Mesothelial cell of epicardium (in vitro differentiated cells): ENCODE measurements at regions not wholly inside any gene's neighbourhood (a gene's known extent, or its start where the extent isn't known, plus 50 kb on each side); places are given as distances from the start of the nearest gene placed in this dataset.

Experiments
- DNase-seq, 2 experiments: peaks; one replicate each; pipeline ENCODE4 v3.0.0; 2021; ENCODE audit warnings: low spot score in 2 of 2; ENCODE audit not compliant: unreplicated experiment in 2 of 2
- H3K27ac Mint-ChIP-seq: 2 replicates; pipeline ENCODE4 v1.8.0; 2021; ENCODE audit warnings: mixed read lengths
- H3K27me3 Mint-ChIP-seq: 2 replicates; pipeline ENCODE4 v1.8.0; 2021; ENCODE audit warnings: low read depth, mixed read lengths
- H3K36me3 Mint-ChIP-seq: 2 replicates; pipeline ENCODE4 v1.8.0; 2021; ENCODE audit warnings: mixed read lengths
- H3K4me1 Mint-ChIP-seq: 2 replicates; pipeline ENCODE4 v1.8.0; 2021; ENCODE audit warnings: mixed read lengths
- H3K4me3 Mint-ChIP-seq: 2 replicates; pipeline ENCODE4 v1.8.0; 2021; ENCODE audit warnings: mild to moderate bottlenecking, moderate library complexity, mixed read lengths
- H3K9me3 Mint-ChIP-seq: 2 replicates; pipeline ENCODE4 v1.8.0; 2021; ENCODE audit warnings: mixed read lengths
- CTCF ChIP-seq: fragments of 200-600 bp; sonication (generic); IDR thresholded peaks from one replicate; pipeline ENCODE4 v1.5.0; 2021; ENCODE audit warnings: antibody characterized with exemption; ENCODE audit not compliant: unreplicated experiment

GRCh38 chr4:24322511-24322910 is 261.8 kb downstream of the DHX15 start:
- Mint-ChIP-seq H3K27me3 (peaks cover 42% of the 10 kb centered on the region), H3K9me3 (no peaks in the 10 kb centered on the region), H3K36me3 (no peaks in the 10 kb centered on the region), H3K27ac (no peak overlapping the region), H3K4me1 (peaks cover 4% of the 10 kb centered on the region), H3K4me3 (no peak overlapping the region)
- TF ChIP-seq CTCF, result no peak
- no peak for DNase-seq

- no peak overlapping the region for H3K4me3 Mint-ChIP-seq
- H3K27ac Mint-ChIP-seq, result no peak overlapping the region
- H3K27me3 Mint-ChIP-seq, result peaks cover 42% of the 10 kb centered on the region
Measured at GRCh38 chr4:24321616-24322015, 262.7 kb downstream of the DHX15 start.

GRCh38 chr4:24321131-24321530 is 263.2 kb downstream of the DHX15 start:
- no peak for TF ChIP-seq CTCF
- Mint-ChIP-seq H3K27ac (no peak overlapping the region), H3K4me3 (no peak overlapping the region), H3K9me3 (no peaks in the 10 kb centered on the region), H3K27me3 (peaks cover 42% of the 10 kb centered on the region), H3K4me1 (peaks cover 4% of the 10 kb centered on the region), H3K36me3 (no peaks in the 10 kb centered on the region)
- no peak for DNase-seq

More at GRCh38 chr4:24321616-24322015, 262.7 kb downstream of the DHX15 start:
- H3K36me3 Mint-ChIP-seq, result no peaks in the 10 kb centered on the region
- no peak for DNase-seq
- TF ChIP-seq CTCF, result no peak
- H3K4me1 Mint-ChIP-seq, result peaks cover 4% of the 10 kb centered on the region
- H3K9me3 Mint-ChIP-seq, result no peaks in the 10 kb centered on the region

GRCh38 chr4:24319387-24319786 is 265.0 kb downstream of the DHX15 start:
- Mint-ChIP-seq H3K9me3 (no peaks in the 10 kb centered on the region), H3K27me3 (peaks cover 36% of the 10 kb centered on the region), H3K27ac (no peak overlapping the region), H3K4me3 (no peak overlapping the region), H3K36me3 (no peaks in the 10 kb centered on the region), H3K4me1 (peaks cover 4% of the 10 kb centered on the region)
- DNase-seq, result no peak
- no peak for TF ChIP-seq CTCF

GRCh38 chr4:24315056-24315455 is 269.3 kb downstream of the DHX15 start:
- no peak for TF ChIP-seq CTCF
- H3K27me3 Mint-ChIP-seq, result peaks cover 7% of the 10 kb centered on the region
- peaks cover 3% of the 10 kb centered on the region for H3K9me3 Mint-ChIP-seq
- no peak for DNase-seq
- no peak overlapping the region for H3K4me3 Mint-ChIP-seq
- no peak overlapping the region for H3K27ac Mint-ChIP-seq
- H3K36me3 Mint-ChIP-seq, result no peaks in the 10 kb centered on the region
- H3K4me1 Mint-ChIP-seq, result peaks cover 4% of the 10 kb centered on the region

- H3K4me3 Mint-ChIP-seq, result no peak overlapping the region
- H3K9me3 Mint-ChIP-seq, result peaks cover 9% of the 10 kb centered on the region
- no peak for TF ChIP-seq CTCF
- no peaks in the 10 kb centered on the region for H3K36me3 Mint-ChIP-seq
- peaks cover 11% of the 10 kb centered on the region for H3K27me3 Mint-ChIP-seq
- no peak for DNase-seq
- no peak overlapping the region for H3K27ac Mint-ChIP-seq
- no peaks in the 10 kb centered on the region for H3K4me1 Mint-ChIP-seq
Measured at GRCh38 chr4:24312261-24312913, 272.0 kb downstream of the DHX15 start.
